B cell (primary cell): ENCODE measurements at regions not wholly inside any gene's neighbourhood (a gene's known extent, or its start where the extent isn't known, plus 50 kb on each side); places are given as distances from the start of the nearest gene placed in this dataset.

Source experiments
- ATAC-seq: fragments of 200-7000 bp; cut with Tn5 transposase; one replicate; pipeline ENCODE4 v1.10.0; 2021; ENCODE audit warnings: low read depth, mild to moderate bottlenecking, moderate number of reproducible peaks, moderate library complexity
- CTCF ChIA-PET: fragments of 350-600 bp; sonication (Branson Sonifier 250); formaldehyde crosslinking; loops from one replicate; lab custom pipeline; 2021; ENCODE audit warnings: antibody characterized with exemption, inconsistent platforms; lab: Charles Lee
- POLR2A ChIA-PET: fragments of 350-600 bp; sonication (Branson Sonifier 250); formaldehyde crosslinking; loops from one replicate; lab custom pipeline; 2021; ENCODE audit warnings: antibody characterized with exemption; lab: Charles Lee
- DNase-seq: peaks from one replicate; pipeline ENCODE4 v3.0.0; 2013
- H2AFZ ChIP-seq: 2 replicates; pipeline ENCODE4 v1.6.1; 2012; ENCODE audit warnings: mild to moderate bottlenecking, low read depth, low read length; ENCODE audit not compliant: insufficient read depth, poor library complexity, severe bottlenecking
- H3K27ac ChIP-seq, 2 donors: 1 replicate in 1 of 2; 2 replicates in 1 of 2; pipeline ENCODE4 v1.5.1; 2012 to 2013; ENCODE audit warnings: low read length in 2 of 2, mild to moderate bottlenecking in 2 of 2, moderate library complexity in 1 of 2
- H3K27me3 ChIP-seq, 4 experiments: fragments of 200-600 bp in 1 of 4; sonication (generic) in 1 of 4; replicated peaks in 1 of 4; 1 replicate in 2 of 4; 2 replicates in 2 of 4; pipeline versions ENCODE4 v1.6.1 to v1.7.0; 2013 to 2016; ENCODE audit warnings: low read length in 3 of 4, mild to moderate bottlenecking in 2 of 4, mixed read lengths in 1 of 4, moderate library complexity in 1 of 4; ENCODE audit not compliant: insufficient read depth in 4 of 4, control insufficient read depth in 3 of 4; ENCODE audit errors: control extremely low read depth in 1 of 4
- H3K36me3 ChIP-seq, 2 experiments: replicated peaks in 1 of 2; 1 replicate in 1 of 2; 2 replicates in 1 of 2; pipeline versions ENCODE4 v1.6.1 to v1.7.1; 2013; ENCODE audit warnings: low read length in 1 of 2; ENCODE audit not compliant: insufficient read depth in 2 of 2, control insufficient read depth in 1 of 2; ENCODE audit errors: control extremely low read depth in 1 of 2, extremely low read depth in 1 of 2
- H3K4me1 ChIP-seq, 2 donors: fragments of 200-600 bp in 1 of 2; sonication (generic) in 1 of 2; 1 replicate in 1 of 2; 2 replicates in 1 of 2; pipeline versions ENCODE4 v1.5.1 to v1.6.1; 2013 to 2017; ENCODE audit warnings: low read length in 2 of 2; ENCODE audit not compliant: control insufficient read depth in 2 of 2, insufficient read depth in 2 of 2
- H3K4me2 ChIP-seq: replicated peaks from 2 replicates; pipeline ENCODE3; 2012; ENCODE audit warnings: mild to moderate bottlenecking, low read depth, low read length; ENCODE audit not compliant: poor library complexity, severe bottlenecking
- H3K4me3 ChIP-seq, 5 experiments: fragments of 200-600 bp in 1 of 5; sonication (generic) in 1 of 5; 1 replicate in 3 of 5; 2 replicates in 2 of 5; pipeline versions ENCODE4 v1.5.1 to v1.7.0; 2011 to 2016; ENCODE audit warnings: low read length in 4 of 5, mild to moderate bottlenecking in 4 of 5, low read depth in 2 of 5, control low read depth in 1 of 5, moderate library complexity in 1 of 5; ENCODE audit not compliant: insufficient read depth in 1 of 5; ENCODE audit errors: control extremely low read depth in 1 of 5, extremely low read depth in 1 of 5
- H3K79me2 ChIP-seq: fragments of 200-600 bp; sonication (generic); one replicate; pipeline ENCODE4 v1.6.0; 2016; ENCODE audit warnings: low read length; ENCODE audit not compliant: control insufficient read depth, insufficient read depth
- H3K9ac ChIP-seq: fragments of 200-600 bp; sonication (generic); 2 replicates; pipeline ENCODE4 v1.6.1; 2017; ENCODE audit warnings: mild to moderate bottlenecking, low read length, moderate library complexity
- H3K9me3 ChIP-seq, 3 donors: one replicate each; pipeline versions ENCODE4 v1.6.1 to v1.7.1; 2013; ENCODE audit warnings: low read length in 2 of 3; ENCODE audit not compliant: control insufficient read depth in 2 of 3, insufficient read depth in 1 of 3; ENCODE audit errors: control extremely low read depth in 1 of 3
- H4K20me1 ChIP-seq: 2 replicates; pipeline ENCODE4 v1.6.0; 2012; ENCODE audit warnings: mild to moderate bottlenecking, low read length; ENCODE audit not compliant: insufficient read depth, control insufficient read depth, poor library complexity, severe bottlenecking
- H3K27ac Mint-ChIP-seq: one replicate; pipeline ENCODE4 v1.8.0; 2021; ENCODE audit warnings: mixed read lengths
- H3K27me3 Mint-ChIP-seq: one replicate; pipeline ENCODE4 v1.8.0; 2021; ENCODE audit warnings: mixed read lengths
- H3K4me1 Mint-ChIP-seq: one replicate; pipeline ENCODE4 v1.8.0; 2021; ENCODE audit warnings: mixed read lengths
- H3K4me3 Mint-ChIP-seq: one replicate; pipeline ENCODE4 v1.8.0; 2021; ENCODE audit warnings: mixed read lengths
- H3K9me3 Mint-ChIP-seq: one replicate; pipeline ENCODE4 v1.8.0; 2022; ENCODE audit warnings: mixed read lengths; ENCODE audit not compliant: insufficient read depth
- EZH2 ChIP-seq: IDR thresholded peaks from 2 replicates; pipeline ENCODE4 v1.6.1; 2012; ENCODE audit warnings: borderline replicate concordance, low read depth, mild to moderate bottlenecking, moderate library complexity, low read length; ENCODE audit not compliant: insufficient read depth, poor library complexity, severe bottlenecking
- WGBS: methylation state at CpG from one replicate; pipeline ENCODE4 v1.1.5; 2013; ENCODE audit warnings: missing lambda C conversion rate; ENCODE audit not compliant: insufficient coverage; 5-methylcytosine and 5-hydroxymethylcytosine counted together
- intact Hi-C: fragments of 100-400 bp; cut with micrococcal nuclease; formaldehyde crosslinking; loops from one replicate; pipeline ENCODE4 v1.10.0; 2022
- TF ChIP-seq, protein P1 (sequence below): fragments of 200-600 bp; IDR thresholded peaks from one replicate; pipeline ENCODE4 v1.8.0; 2022; ENCODE audit warnings: antibody characterized with exemption, mild to moderate bottlenecking

DNA sequence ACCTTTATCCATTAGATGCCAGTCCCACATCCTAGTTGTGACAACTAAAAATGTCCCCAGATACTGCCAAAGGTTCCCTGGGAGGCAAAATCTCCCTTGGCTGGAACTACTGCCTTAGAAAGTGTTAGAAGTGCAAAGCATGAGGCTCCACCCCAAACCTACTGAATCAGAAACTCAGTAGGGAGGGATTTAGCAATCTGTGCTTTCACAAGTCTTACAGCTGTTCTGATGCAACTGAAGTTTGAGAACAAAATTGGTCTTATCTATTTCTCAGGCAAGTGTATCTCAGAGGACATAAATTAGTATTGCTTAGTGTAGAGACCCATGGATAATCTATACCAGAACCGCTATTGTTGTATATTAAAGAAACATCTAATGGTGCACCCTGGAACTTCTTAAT, 70.2 kb downstream of the CLDN1 start:
- POLR2A ChIA-PET: no interaction called here
- no peak for ATAC-seq
- no peak overlapping the region for H3K4me3 ChIP-seq
- no peaks in the 10 kb centered on the region for H3K27me3 ChIP-seq
- H4K20me1 ChIP-seq: no peaks in the 10 kb centered on the region
- H2AFZ ChIP-seq: no peak overlapping the region
- Mint-ChIP-seq H3K27ac (no peak overlapping the region), H3K27me3 (no peaks in the 10 kb centered on the region), H3K4me1 (no peaks in the 10 kb centered on the region), H3K9me3 (peaks cover 6% of the 10 kb centered on the region), H3K4me3 (no peak overlapping the region)
- WGBS: no CpG with 5 or more reads among the region's 1 CpG
- H3K9me3 ChIP-seq: no peaks in the 10 kb centered on the region
- H3K4me2 ChIP-seq: no peak overlapping the region
- no peaks in the 10 kb centered on the region for H3K79me2 ChIP-seq
- intact Hi-C loops: no loop called here
- H3K27ac ChIP-seq: no peak overlapping the region
- no peaks in the 10 kb centered on the region for H3K36me3 ChIP-seq
- H3K4me1 ChIP-seq: no peaks in the 10 kb centered on the region
- H3K9ac ChIP-seq: no peak overlapping the region
- TF ChIP-seq EZH2: no peak
- TF ChIP-seq, protein P1, sequence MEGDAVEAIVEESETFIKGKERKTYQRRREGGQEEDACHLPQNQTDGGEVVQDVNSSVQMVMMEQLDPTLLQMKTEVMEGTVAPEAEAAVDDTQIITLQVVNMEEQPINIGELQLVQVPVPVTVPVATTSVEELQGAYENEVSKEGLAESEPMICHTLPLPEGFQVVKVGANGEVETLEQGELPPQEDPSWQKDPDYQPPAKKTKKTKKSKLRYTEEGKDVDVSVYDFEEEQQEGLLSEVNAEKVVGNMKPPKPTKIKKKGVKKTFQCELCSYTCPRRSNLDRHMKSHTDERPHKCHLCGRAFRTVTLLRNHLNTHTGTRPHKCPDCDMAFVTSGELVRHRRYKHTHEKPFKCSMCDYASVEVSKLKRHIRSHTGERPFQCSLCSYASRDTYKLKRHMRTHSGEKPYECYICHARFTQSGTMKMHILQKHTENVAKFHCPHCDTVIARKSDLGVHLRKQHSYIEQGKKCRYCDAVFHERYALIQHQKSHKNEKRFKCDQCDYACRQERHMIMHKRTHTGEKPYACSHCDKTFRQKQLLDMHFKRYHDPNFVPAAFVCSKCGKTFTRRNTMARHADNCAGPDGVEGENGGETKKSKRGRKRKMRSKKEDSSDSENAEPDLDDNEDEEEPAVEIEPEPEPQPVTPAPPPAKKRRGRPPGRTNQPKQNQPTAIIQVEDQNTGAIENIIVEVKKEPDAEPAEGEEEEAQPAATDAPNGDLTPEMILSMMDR: no peak
- CTCF ChIA-PET: no interaction called here
- no peak for DNase-seq

DNA sequence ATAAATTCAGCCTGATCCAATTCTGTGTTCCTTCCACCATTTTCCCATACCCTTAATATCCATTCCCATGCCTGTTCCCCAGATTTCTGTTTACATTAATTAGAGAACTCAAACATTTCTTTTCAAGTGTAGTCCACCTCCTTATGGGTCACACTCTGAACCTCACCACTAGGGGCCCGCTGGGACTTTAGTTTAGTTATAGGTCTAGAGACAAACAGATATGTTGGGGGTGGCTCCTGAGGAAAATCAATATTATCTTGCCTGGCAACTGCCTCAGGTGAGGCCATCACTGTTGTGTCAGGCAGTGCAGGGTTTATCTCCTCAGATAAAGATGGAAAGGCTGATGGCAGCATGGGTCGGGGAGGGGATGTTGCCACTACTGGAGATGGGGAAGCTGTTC, 72.8 kb downstream of the CLDN1 start:
- Mint-ChIP-seq H3K27me3 (no peaks in the 10 kb centered on the region), H3K9me3 (peaks cover 22% of the 10 kb centered on the region), H3K27ac (no peak overlapping the region), H3K4me3 (no peak overlapping the region), H3K4me1 (no peaks in the 10 kb centered on the region)
- ChIA-PET CTCF (no interaction called here), POLR2A (no interaction called here)
- Histone ChIP-seq H2AFZ (no peak overlapping the region), H3K79me2 (no peaks in the 10 kb centered on the region), H3K4me3 (no peak overlapping the region), H3K27ac (no peak overlapping the region), H3K36me3 (no peaks in the 10 kb centered on the region), H3K9ac (no peak overlapping the region), H3K4me2 (no peak overlapping the region), H3K27me3 (no peaks in the 10 kb centered on the region), H4K20me1 (no peaks in the 10 kb centered on the region), H3K9me3 (peaks cover 1 to 7% (median 4%) of the 10 kb centered on the region in 3 donors), H3K4me1 (no peaks in the 10 kb centered on the region)
- DNase-seq (no peak), ATAC-seq (no peak)
- TF ChIP-seq, protein P1: no peak
- TF ChIP-seq EZH2: no peak
- no CpG with 5 or more reads among the region's 2 CpGs for WGBS
- intact Hi-C loops: no loop called here
